Activated CD8-positive, alpha-beta T cell treated with anti-CD3 and anti-CD28 coated beads for 36 hours (primary cell): ENCODE measurements at regions not wholly inside any gene's neighbourhood (a gene's known extent, or its start where the extent isn't known, plus 50 kb on each side); places are given as distances from the start of the nearest gene placed in this dataset.

Experiments used
- ATAC-seq: fragments of 200-7000 bp; cut with Tn5 transposase; one replicate; pipeline ENCODE4 v1.10.0; 2021; ENCODE audit warnings: mild to moderate bottlenecking, moderate library complexity
- CTCF ChIA-PET: fragments of 350-600 bp; sonication (Branson Sonifier 250); formaldehyde crosslinking; loops from one replicate; lab custom pipeline; 2021; ENCODE audit warnings: antibody characterized with exemption; lab: Charles Lee
- POLR2A ChIA-PET: fragments of 350-600 bp; sonication (Branson Sonifier 250); formaldehyde crosslinking; loops from one replicate; lab custom pipeline; 2021; ENCODE audit warnings: antibody characterized with exemption; lab: Charles Lee
- DNase-seq: peaks from one replicate; pipeline ENCODE4 v3.0.0-alpha.2; 2020
- H3K27ac Mint-ChIP-seq: one replicate; pipeline ENCODE4 v1.8.0; 2021; ENCODE audit warnings: mild to moderate bottlenecking, mixed read lengths
- H3K27me3 Mint-ChIP-seq: one replicate; pipeline ENCODE4 v1.8.0; 2021; ENCODE audit warnings: mixed read lengths
- H3K36me3 Mint-ChIP-seq: one replicate; pipeline ENCODE4 v1.8.0; 2021; ENCODE audit warnings: low read depth, mixed read lengths
- H3K4me1 Mint-ChIP-seq: one replicate; pipeline ENCODE4 v1.8.0; 2021; ENCODE audit warnings: low read depth, mixed read lengths
- H3K4me3 Mint-ChIP-seq: one replicate; pipeline ENCODE4 v1.8.0; 2021; ENCODE audit warnings: mild to moderate bottlenecking, moderate library complexity, mixed read lengths
- H3K9me3 Mint-ChIP-seq: one replicate; pipeline ENCODE4 v1.8.0; 2021; ENCODE audit warnings: mixed read lengths
- intact Hi-C: fragments of 100-400 bp; cut with micrococcal nuclease; formaldehyde crosslinking; loops from one replicate; pipeline ENCODE4 v1.10.0; 2022
- TF ChIP-seq, protein P1 (sequence below): fragments of 200-600 bp; IDR thresholded peaks from one replicate; pipeline ENCODE4 v1.8.0; 2022; ENCODE audit warnings: antibody characterized with exemption, mild to moderate bottlenecking

DNA sequence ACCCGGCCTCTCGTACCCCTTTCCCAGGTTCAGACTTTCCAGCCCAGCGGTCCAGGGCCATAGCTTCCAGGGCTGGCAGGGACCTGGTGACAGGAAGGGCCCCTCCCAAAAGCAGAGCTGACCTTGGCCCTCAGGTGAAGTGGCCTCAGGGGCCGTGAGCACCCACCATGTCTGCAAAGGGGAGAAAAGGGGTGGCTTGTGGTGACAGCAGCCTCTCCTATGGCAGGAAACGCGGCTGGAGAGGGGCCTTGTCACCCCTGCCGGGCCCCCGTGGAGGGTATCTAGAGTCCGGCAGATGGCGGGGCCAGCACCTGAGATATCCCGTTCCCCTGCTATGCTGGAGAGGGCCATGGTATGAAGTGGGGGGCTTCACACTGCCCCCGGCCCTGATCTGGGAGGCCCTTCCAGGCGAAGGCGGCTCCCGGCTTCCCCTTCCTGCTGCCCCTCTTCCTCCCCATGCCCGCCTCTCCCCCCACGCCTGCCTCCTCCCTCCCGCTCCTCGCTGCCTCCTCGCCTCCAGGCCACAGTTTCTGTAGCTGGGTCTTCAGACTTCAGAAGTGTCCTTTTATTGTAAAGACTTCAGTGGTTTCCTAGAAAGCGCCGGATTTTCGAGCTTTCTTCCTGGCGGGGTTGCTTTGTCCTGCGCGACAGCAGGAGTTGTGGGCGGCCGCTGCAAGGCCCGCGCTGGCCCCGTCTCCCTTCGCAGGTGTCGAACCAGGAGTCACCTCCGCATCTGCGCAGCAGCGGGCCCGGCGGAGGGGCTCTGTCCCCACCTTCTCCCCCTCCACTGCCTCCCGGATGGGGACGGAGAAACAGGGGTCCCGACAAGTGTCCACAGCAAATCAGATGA lies 240.5 kb upstream of the MYT1L start:
- POLR2A ChIA-PET: no interaction called here
- no peak for DNase-seq
- intact Hi-C loops: no loop called here
- Mint-ChIP-seq H3K27ac (no peak overlapping the region), H3K4me1 (no peaks in the 10 kb centered on the region), H3K36me3 (no peaks in the 10 kb centered on the region), H3K9me3 (no peaks in the 10 kb centered on the region), H3K27me3 (no peaks in the 10 kb centered on the region), H3K4me3 (no peak overlapping the region)
- no peak for ATAC-seq
- TF ChIP-seq, protein P1, sequence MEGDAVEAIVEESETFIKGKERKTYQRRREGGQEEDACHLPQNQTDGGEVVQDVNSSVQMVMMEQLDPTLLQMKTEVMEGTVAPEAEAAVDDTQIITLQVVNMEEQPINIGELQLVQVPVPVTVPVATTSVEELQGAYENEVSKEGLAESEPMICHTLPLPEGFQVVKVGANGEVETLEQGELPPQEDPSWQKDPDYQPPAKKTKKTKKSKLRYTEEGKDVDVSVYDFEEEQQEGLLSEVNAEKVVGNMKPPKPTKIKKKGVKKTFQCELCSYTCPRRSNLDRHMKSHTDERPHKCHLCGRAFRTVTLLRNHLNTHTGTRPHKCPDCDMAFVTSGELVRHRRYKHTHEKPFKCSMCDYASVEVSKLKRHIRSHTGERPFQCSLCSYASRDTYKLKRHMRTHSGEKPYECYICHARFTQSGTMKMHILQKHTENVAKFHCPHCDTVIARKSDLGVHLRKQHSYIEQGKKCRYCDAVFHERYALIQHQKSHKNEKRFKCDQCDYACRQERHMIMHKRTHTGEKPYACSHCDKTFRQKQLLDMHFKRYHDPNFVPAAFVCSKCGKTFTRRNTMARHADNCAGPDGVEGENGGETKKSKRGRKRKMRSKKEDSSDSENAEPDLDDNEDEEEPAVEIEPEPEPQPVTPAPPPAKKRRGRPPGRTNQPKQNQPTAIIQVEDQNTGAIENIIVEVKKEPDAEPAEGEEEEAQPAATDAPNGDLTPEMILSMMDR: no peak
- CTCF ChIA-PET: interaction anchor here (1.1 kb wide), 1 partner anchor 83 kb away, joined by 3 read pairs; no protein-coding TSS in a partner anchor

GRCh38 chr2:2570871-2571270 lies 239.8 kb upstream of the MYT1L start:
- H3K27me3 Mint-ChIP-seq: no peaks in the 10 kb centered on the region
- TF ChIP-seq, protein P1: no peak
- no peak overlapping the region for H3K4me3 Mint-ChIP-seq
- POLR2A ChIA-PET: no interaction called here
- H3K4me1 Mint-ChIP-seq: no peaks in the 10 kb centered on the region
- ATAC-seq (no peak), DNase-seq (no peak)
- H3K9me3 Mint-ChIP-seq: no peaks in the 10 kb centered on the region
- intact Hi-C loops: no loop called here
- CTCF ChIA-PET: interaction anchor here (1.1 kb wide), 1 partner anchor 83 kb away, joined by 3 read pairs; no protein-coding TSS in a partner anchor
- no peak overlapping the region for H3K27ac Mint-ChIP-seq
- H3K36me3 Mint-ChIP-seq: no peaks in the 10 kb centered on the region

DNA sequence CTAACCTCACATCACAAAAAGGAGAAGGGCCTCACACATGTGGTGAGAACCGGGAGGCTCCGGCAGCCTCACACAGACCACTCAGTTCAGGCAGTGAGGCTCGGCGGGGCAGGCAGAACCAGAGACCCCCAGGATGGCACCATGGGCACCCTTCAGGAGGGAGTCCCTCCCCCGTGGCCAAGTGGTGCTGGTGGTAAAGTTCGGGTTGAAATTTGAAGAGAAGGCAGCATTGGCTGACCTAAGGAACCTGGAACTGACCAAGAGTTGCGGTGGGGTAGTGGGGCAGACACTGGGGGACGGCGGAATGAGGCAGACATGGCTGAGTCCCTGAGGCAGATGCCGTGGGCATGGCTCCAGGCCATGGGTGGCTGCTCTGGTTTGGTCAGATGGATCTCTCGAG lies 239.3 kb upstream of the MYT1L start:
- ATAC-seq (no peak), DNase-seq (no peak)
- Mint-ChIP-seq H3K9me3 (no peaks in the 10 kb centered on the region), H3K4me3 (no peak overlapping the region), H3K4me1 (no peaks in the 10 kb centered on the region), H3K27ac (no peak overlapping the region), H3K36me3 (no peaks in the 10 kb centered on the region), H3K27me3 (no peaks in the 10 kb centered on the region)
- ChIA-PET POLR2A (no interaction called here), CTCF (no interaction called here)
- TF ChIP-seq, protein P1: no peak
- intact Hi-C loops: no loop called here

DNA sequence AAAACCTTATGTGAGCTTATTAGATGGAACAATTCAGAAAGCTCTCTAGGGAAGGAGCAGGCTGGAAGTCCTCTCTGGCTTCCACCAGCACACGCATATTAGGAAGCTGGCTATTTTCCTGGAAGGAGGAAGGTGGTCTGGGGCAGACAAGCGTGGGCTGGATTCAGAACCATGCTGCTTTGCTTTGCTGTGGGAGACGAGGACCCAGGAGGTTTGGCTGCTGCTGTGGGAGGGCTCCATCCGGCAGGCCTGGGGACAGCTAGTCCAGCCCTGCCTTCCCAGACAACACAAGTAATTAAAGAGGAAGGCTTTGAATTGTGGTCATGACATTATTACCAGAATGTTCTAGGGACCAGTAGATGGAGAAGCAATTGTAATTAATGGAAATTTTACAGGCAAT lies 238.8 kb upstream of the MYT1L start:
- Mint-ChIP-seq H3K4me3 (no peak overlapping the region), H3K27me3 (no peaks in the 10 kb centered on the region), H3K36me3 (no peaks in the 10 kb centered on the region), H3K4me1 (no peaks in the 10 kb centered on the region), H3K9me3 (no peaks in the 10 kb centered on the region), H3K27ac (no peak overlapping the region)
- CTCF ChIA-PET: no interaction called here
- TF ChIP-seq, protein P1: no peak
- ATAC-seq (no peak), DNase-seq (no peak)
- intact Hi-C loops: no loop called here
- POLR2A ChIA-PET: interaction anchor here (0.6 kb wide), 1 partner anchor 13 kb away, joined by 3 read pairs; no protein-coding TSS in a partner anchor

- Mint-ChIP-seq H3K27me3 (no peaks in the 10 kb centered on the region), H3K4me1 (no peaks in the 10 kb centered on the region), H3K36me3 (no peaks in the 10 kb centered on the region), H3K27ac (no peak overlapping the region), H3K4me3 (no peak overlapping the region), H3K9me3 (no peaks in the 10 kb centered on the region)
- ChIA-PET CTCF (no interaction called here), POLR2A (interaction anchor here (0.6 kb wide), 1 partner anchor 13 kb away, joined by 3 read pairs; no protein-coding TSS in a partner anchor)
- ATAC-seq (no peak), DNase-seq (no peak)
- TF ChIP-seq, protein P1: no peak
- intact Hi-C loops: no loop called here
These were observed 238.2 kb upstream of the MYT1L start for GRCh38 chr2:2569306-2569705.
